Urinary bladder (tissue), 3 donors: ENCODE measurements at regions not wholly inside any gene's neighbourhood (a gene's known extent, or its start where the extent isn't known, plus 50 kb on each side); places are given as distances from the start of the nearest gene placed in this dataset.

Experiments
- DNase-seq: peaks from one replicate; pipeline ENCODE4 v3.0.0-alpha.2; 2015; ENCODE audit errors: extremely low spot score
- H3K27ac ChIP-seq: one replicate; pipeline ENCODE4 v1.5.1; 2013; ENCODE audit warnings: low read depth, mild to moderate bottlenecking, moderate library complexity
- H3K36me3 ChIP-seq: one replicate; pipeline ENCODE4 v1.6.1; 2013; ENCODE audit warnings: mild to moderate bottlenecking, moderate library complexity; ENCODE audit not compliant: insufficient read depth
- H3K4me1 ChIP-seq: one replicate; pipeline ENCODE4 v1.6.1; 2013; ENCODE audit warnings: mild to moderate bottlenecking, moderate library complexity; ENCODE audit not compliant: insufficient read depth
- H3K4me3 ChIP-seq: one replicate; pipeline ENCODE4 v1.5.1; 2013; ENCODE audit warnings: low read depth, low read length
- WGBS: extraction: QIAGEN DNeasy Blood & Tissue Kit; methylation state at CpG from one replicate; pipeline ENCODE4 v1.1.7; 2013; 5-methylcytosine and 5-hydroxymethylcytosine counted together
- donor health status: healthy with polysubstance abuse.
- donor health status: healthy.

GRCh38 chr10:131444286-131444685, 132.8 kb upstream of the TCERG1L start:
- no peak overlapping the region for H3K4me3 ChIP-seq
- no peak overlapping the region for H3K27ac ChIP-seq
- H3K36me3 ChIP-seq = no peaks in the 10 kb centered on the region
- no peak for DNase-seq
- H3K4me1 ChIP-seq = no peaks in the 10 kb centered on the region

DNA sequence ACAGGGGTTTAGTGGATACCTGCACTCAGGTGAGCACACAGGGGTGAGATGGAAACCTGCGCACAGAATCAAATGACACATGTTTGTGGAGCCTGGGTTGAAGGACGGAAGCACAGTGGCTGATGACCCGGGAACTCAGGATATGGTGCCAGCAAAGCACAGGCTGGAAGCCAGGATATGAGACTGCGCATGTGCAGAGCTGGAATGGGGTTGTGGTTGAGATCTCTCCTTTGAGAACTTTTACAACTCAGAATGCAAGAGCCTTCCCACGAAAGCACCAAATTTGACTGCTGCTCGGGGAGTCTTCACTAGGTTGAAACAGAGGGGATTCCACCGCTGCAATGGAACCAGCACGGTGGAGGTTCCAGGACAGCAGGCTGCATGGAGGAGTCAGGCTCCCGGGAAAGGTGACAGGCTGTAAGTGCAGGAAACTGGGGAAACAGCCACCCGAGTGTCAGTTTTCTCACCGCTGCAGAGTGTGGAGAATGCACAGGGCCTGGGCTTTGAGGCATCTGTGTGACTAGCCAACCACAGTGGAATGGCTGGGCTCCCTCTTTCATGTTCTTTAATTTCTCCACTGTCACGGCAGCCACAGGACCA, 133.4 kb upstream of the TCERG1L start:
- H3K36me3 ChIP-seq = no peaks in the 10 kb centered on the region
- 40% methylated on average over 12 of the region's 12 CpGs for WGBS
- H3K27ac ChIP-seq = no peak overlapping the region
- no peak for DNase-seq
- no peak overlapping the region for H3K4me3 ChIP-seq
- H3K4me1 ChIP-seq = no peaks in the 10 kb centered on the region

DNA sequence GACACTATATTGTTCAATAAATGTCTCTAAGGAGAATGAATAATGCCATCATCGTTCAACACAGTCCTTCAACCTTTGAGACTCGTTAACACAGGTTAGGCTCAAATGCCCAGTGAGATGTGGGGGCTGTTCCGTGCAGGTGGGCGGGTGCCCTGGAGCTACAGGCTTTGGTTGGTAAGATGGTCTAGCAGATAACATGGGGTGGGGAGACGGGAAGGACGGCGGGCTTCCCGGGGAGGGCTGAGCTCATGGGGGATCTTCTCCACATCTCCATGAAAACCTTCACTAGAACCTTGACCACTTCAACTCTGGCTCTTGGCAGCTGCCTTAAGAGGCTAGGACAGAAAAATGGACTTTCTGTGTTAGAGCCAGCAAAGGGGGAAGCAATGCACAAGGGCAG, 134.1 kb upstream of the TCERG1L start:
- Histone ChIP-seq H3K36me3 (no peaks in the 10 kb centered on the region), H3K4me1 (no peaks in the 10 kb centered on the region), H3K27ac (no peak overlapping the region), H3K4me3 (no peak overlapping the region)
- DNase-seq = no peak
- 86% methylated on average over 8 of the region's 8 CpGs for WGBS

DNA sequence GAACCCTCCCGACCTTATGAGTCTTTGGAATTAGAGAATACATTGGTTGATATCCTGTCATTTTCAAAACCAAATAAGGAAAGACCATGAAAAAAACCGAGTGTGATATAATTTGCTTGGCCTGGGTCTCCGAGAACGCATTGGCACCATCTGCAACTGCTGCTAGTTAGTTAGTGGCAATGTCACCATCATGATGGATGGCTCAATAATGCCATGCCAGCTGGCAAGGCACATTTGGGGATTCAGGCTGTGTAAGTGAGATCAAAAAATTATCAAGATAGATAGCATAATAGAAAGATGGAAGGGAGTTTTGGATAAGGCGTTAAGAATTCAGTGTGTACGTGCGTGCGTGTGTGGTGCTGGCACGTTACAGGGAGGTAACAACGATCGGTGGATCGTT, 134.7 kb upstream of the TCERG1L start:
- H3K4me1 ChIP-seq = no peaks in the 10 kb centered on the region

DNA sequence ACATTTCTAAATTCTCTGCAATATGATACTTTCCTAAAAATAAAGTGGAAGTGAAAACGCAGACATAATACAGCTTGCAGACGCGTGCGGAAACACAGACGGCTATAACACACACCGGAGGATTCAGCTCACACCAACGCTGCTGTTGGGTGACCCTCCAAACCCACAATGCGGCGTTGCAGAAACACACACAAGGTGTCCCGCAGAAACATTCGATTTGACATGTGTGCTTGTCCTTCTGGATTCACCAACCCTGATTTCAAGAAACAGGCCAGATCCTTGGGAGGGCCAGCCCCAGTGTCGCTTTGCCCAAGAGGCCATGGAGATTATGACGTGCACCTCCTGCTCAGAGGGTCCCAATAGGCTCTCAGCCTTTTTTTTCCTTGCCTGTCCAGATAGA, 136.7 kb upstream of the TCERG1L start:
- Histone ChIP-seq H3K4me3 (no peak overlapping the region), H3K27ac (no peak overlapping the region), H3K4me1 (no peaks in the 10 kb centered on the region), H3K36me3 (no peaks in the 10 kb centered on the region)
- WGBS = 69% methylated on average over 13 of the region's 13 CpGs
- no peak for DNase-seq

More for the DNA sequence above, 134.7 kb upstream of the TCERG1L start:
- H3K36me3 ChIP-seq = no peaks in the 10 kb centered on the region
- no peak for DNase-seq
- WGBS = 83% methylated on average over 12 of the region's 12 CpGs
- H3K27ac ChIP-seq = no peak overlapping the region
- no peak overlapping the region for H3K4me3 ChIP-seq

- Histone ChIP-seq H3K27ac (no peak overlapping the region), H3K36me3 (no peaks in the 10 kb centered on the region), H3K4me3 (no peak overlapping the region), H3K4me1 (no peaks in the 10 kb centered on the region)
- 94% methylated on average over 14 of the region's 14 CpGs for WGBS
- no peak for DNase-seq
Observed at GRCh38 chr10:131448883-131449282, 137.4 kb upstream of the TCERG1L start.

DNA sequence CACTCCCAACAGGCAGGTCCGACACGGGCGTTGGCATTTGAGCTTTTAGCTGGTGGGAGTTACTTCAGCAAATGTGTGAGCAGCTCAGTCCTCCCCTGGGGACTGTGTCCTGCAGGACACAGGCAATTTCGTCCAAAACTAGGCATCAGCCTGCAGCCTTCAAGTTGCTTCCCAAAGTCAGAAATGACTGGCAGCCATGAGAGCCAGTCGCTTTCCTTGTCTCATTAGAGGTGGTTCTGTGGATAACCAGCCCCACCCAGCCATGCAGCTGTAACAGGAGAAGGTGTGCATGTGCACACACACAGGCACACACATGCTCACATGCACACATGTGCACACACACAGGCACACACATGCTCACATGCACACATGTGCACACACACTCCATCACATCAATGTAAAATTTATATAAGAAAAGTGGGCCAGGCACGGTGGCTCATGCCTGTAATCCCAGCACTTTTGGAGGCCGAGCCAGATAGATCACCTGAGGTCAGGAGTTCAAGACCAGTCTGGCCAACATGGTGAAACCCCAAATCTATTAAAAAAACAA, 138.8 kb upstream of the TCERG1L start:
- Histone ChIP-seq H3K36me3 (no peaks in the 10 kb centered on the region), H3K4me1 (no peaks in the 10 kb centered on the region), H3K27ac (no peak overlapping the region), H3K4me3 (no peak overlapping the region)
- no peak for DNase-seq
- WGBS = 65% methylated on average over 7 of the region's 7 CpGs

GRCh38 chr10:131451407-131452015, 140.0 kb upstream of the TCERG1L start:
- no peak overlapping the region for H3K4me3 ChIP-seq
- DNase-seq = no peak
- WGBS = 91% methylated on average over 7 of the region's 7 CpGs
- H3K4me1 ChIP-seq = no peaks in the 10 kb centered on the region
- no peak overlapping the region for H3K27ac ChIP-seq
- H3K36me3 ChIP-seq = no peaks in the 10 kb centered on the region

DNA sequence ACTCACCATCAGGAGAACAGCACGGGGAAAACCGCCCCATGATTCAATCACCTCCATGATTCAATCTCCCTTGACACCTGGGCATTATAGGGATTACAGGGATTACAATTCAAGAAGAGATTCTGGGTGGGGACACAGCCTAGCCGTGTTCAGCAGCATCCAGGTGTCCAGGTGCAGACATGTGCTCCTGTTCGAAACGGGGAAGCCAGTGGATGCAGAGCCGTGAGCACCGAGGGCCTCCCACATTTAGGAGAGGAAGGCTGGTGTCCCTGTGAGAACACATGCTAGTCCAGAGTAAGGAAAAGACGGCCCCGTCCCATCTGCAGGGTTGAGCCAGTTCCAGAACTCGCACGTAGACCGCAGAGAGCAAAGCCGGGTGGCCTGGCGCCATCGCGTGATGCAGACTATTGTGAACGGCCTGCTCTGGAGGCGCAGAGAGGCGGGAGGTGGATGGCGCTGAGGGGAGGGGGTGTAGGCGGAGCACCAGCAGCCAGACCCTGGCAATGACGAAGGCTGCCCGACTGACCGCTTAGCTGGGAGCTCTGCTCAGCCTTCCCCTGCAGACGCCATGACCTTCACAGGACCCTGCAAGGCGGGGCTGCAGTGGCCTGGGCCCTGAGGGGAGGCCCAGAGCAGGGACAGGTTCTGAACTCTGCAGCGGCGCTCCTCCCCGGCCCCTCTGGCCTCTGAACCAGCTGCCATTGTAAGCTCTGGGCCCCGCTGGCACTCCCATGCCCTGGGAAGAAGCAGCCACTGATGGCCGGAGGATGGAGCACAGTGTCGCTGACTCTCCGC, 141.6 kb upstream of the TCERG1L start:
- WGBS = 28% methylated on average over 33 of the region's 33 CpGs
- Histone ChIP-seq H3K36me3 (no peaks in the 10 kb centered on the region), H3K4me1 (no peaks in the 10 kb centered on the region), H3K27ac (no peak overlapping the region), H3K4me3 (no peak overlapping the region)
- peak; percentile 49 for DNase-seq

DNA sequence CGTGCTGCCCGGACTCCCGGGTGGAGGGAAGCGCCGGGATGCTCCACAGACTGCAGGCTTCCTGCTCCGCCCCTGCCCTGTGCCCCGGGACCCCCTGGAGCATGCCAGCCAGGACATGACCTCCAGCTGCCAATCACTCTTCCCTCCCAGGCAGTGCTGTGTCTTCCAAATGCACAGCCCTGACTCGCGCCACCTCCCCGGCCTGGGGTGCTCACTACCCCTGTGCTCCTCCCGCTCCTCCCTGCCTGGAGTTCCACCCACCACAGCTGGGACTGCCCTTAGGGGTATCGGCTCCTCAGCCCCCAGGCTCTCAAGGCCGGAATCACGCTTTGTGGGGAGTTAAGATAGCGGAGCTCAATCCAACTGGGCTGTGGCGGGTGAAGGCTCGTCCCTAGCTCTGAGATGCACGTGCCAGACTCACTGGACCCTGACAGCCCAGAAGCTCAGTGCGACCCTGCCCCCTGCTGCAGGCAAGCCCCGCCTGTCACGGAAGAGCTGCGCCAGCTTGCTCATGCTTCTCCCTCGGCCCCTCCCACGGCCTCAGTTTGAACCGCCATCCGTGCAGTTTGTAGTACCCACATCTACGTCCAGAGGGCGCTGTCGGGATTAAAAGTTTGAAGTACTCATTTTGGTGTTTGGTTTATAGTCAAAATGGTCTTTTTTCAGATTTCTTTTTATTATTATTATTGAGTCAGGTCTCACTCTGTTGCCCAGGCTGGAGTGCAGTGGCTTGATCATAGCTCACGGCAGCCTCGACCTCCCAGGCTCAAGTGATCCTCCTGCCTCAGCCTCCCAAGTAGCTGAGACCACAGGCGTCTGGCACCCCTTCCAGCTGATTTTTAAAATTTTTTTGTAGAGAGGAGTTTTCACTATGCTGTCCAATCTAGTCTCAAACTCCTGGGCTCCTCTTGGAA, 142.5 kb upstream of the TCERG1L start:
- WGBS = 14% methylated on average over 32 of the region's 32 CpGs
- H3K4me3 ChIP-seq = no peak overlapping the region

DNA sequence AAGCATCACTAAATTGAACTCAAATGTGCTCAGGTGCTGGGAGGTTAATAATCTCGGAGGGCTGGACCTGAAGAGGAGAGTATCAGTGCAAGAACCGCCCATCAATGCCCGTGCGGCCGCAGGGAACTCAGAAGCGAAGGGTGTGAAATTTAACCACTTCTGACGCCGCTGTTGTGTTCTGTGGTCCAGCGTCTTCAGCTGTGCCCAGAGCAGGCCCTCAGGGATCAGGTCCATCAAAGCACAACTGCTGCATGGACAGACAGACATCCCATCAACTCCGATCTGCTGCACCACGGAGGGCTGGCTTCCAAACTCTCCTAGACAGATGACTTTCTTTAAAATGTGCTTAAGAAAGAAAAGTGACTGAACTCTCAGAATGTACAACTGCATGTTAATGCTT, 144.9 kb upstream of the TCERG1L start:
- Histone ChIP-seq H3K4me1 (no peaks in the 10 kb centered on the region), H3K36me3 (no peaks in the 10 kb centered on the region), H3K27ac (no peak overlapping the region), H3K4me3 (no peak overlapping the region)
- DNase-seq = no peak
- 48% methylated on average over 11 of the region's 11 CpGs for WGBS

More for the DNA sequence above, 142.5 kb upstream of the TCERG1L start:
- H3K36me3 ChIP-seq = no peaks in the 10 kb centered on the region
- peak; percentile 86 for DNase-seq
- H3K4me1 ChIP-seq = no peaks in the 10 kb centered on the region
- H3K27ac ChIP-seq = no peak overlapping the region

GRCh38 chr10:131461093-131461492, 149.6 kb upstream of the TCERG1L start:
- H3K36me3 ChIP-seq = no peaks in the 10 kb centered on the region
- DNase-seq = no peak
- 55% methylated on average over 5 of the region's 5 CpGs for WGBS
- no peak overlapping the region for H3K4me3 ChIP-seq
- no peak overlapping the region for H3K27ac ChIP-seq
- H3K4me1 ChIP-seq = no peaks in the 10 kb centered on the region

DNA sequence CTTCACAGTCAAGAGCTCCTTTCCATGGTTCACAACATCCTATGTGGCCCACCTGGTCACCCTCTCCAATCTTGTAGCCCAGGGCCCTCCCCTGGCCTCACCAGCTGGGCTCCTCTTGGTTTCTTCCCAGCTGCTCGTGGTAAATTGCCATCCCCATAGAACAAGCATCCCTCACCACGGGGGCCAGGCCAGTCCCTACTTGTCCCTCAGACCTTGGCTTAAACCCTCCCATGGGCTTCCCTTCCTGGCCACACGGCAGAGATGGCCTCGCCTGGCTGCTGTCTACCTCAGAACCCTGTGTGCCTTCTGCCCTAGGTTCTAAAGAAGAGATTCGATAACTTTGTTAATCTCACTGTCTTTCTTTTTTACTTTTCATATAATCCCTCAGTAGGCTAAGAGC, 153.3 kb upstream of the TCERG1L start:
- WGBS = 77% methylated on average over 5 of the region's 5 CpGs
- Histone ChIP-seq H3K4me1 (no peaks in the 10 kb centered on the region), H3K36me3 (no peaks in the 10 kb centered on the region), H3K27ac (no peak overlapping the region), H3K4me3 (no peak overlapping the region)
- DNase-seq = no peak
